ENCODE measurements at regions not wholly inside any gene's neighbourhood (a gene's known extent, or its start where the extent isn't known, plus 50 kb on each side); places are given as distances from the start of the nearest gene placed in this dataset.

DNA sequence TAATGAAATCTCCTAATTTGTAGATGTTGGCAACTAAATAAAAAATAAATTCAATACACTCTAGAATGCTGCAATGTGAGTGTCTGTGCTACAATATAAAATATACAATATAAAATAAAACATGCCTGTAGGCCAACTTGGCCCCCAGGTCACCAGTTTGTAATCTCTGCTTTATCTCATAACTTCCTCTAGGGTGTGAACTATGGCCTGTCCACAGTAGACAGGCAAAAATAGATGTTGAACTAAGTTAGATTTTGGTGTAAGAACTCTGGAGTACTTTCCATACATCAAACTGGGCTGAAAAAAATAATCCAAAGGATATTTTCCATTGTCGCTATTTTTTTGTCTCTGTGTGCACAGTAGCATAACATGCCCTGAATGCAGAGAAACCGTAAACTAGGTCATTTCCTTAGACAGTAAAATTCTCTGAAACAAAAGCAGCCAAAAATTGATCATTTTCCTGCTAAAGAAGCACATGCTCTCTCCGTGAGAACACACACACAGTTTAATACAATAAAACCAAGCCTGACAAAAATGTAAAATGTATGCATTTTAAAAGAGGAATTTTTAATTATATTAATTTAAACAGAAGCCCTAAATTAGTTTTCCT lies 98.5 kb upstream of the ZFP64 start:
- Histone ChIP-seq H3K9me2 (replicated peaks; ENCODE audit: low read depth, low read length) (no peaks in the 10 kb centered on the region), H4K20me1 (ENCODE audit: insufficient read depth, low read length, poor library complexity, severe bottlenecking) (no peaks in the 10 kb centered on the region), H3K36me3 (ENCODE audit: insufficient read depth, low read length) (no peaks in the 10 kb centered on the region), H3K79me2 (ENCODE audit: insufficient read depth, low read length) (no peaks in the 10 kb centered on the region), H3K4me1 (ENCODE audit: insufficient read depth, low read length, poor library complexity, severe bottlenecking) (no peaks in the 10 kb centered on the region), H3K9ac (ENCODE audit: low read depth, low read length, poor library complexity, severe bottlenecking) (no peak overlapping the region), H3K9me3 (ENCODE audit: insufficient read depth, low read depth, low read length) (no peaks in the 10 kb centered on the region), H3F3A (ENCODE audit: low read depth) (no peaks in the 10 kb centered on the region), H3K27me3 (ENCODE audit: insufficient read depth, low read length, poor library complexity, severe bottlenecking) (no peaks in the 10 kb centered on the region), H2AFZ (ENCODE audit: low read length) (no peak overlapping the region), H3K4me2 (ENCODE audit: low read depth, low read length, poor library complexity, severe bottlenecking) (no peak overlapping the region), H3K4me3 (ENCODE audit: low read length, poor library complexity, severe bottlenecking) (no peak overlapping the region)
- TF ChIP-seq EZH2phosphoT487 (IDR thresholded peaks at IDR 0.05; ENCODE audit: borderline replicate concordance), result no peak
- no peak for TF ChIP-seq CTCF (conservative IDR thresholded peaks at IDR 0.05; ENCODE audit: low read length)

GRCh38 chr20:52280407-52280806 lies 88.8 kb upstream of the ZFP64 start:
- no peaks in the 10 kb centered on the region for H3F3A ChIP-seq (ENCODE audit: low read depth)
- no peaks in the 10 kb centered on the region for H4K20me1 ChIP-seq (ENCODE audit: insufficient read depth, low read length, poor library complexity, severe bottlenecking)
- H3K4me1 ChIP-seq (ENCODE audit: insufficient read depth, low read length, poor library complexity, severe bottlenecking), result no peaks in the 10 kb centered on the region
- H3K9ac ChIP-seq (ENCODE audit: low read depth, low read length, poor library complexity, severe bottlenecking), result no peak overlapping the region
- no peak overlapping the region for H3K4me2 ChIP-seq (ENCODE audit: low read depth, low read length, poor library complexity, severe bottlenecking)
- H3K4me3 ChIP-seq (ENCODE audit: low read length, poor library complexity, severe bottlenecking), result no peak overlapping the region
- H3K9me2 ChIP-seq (replicated peaks; ENCODE audit: low read depth, low read length), result no peaks in the 10 kb centered on the region
- no peaks in the 10 kb centered on the region for H3K9me3 ChIP-seq (ENCODE audit: insufficient read depth, low read depth, low read length)
- H2AFZ ChIP-seq (ENCODE audit: low read length), result no peak overlapping the region
- H3K27me3 ChIP-seq (ENCODE audit: insufficient read depth, low read length, poor library complexity, severe bottlenecking), result peaks cover 4% of the 10 kb centered on the region
- TF ChIP-seq CTCF (conservative IDR thresholded peaks at IDR 0.05; ENCODE audit: low read length) (no peak), EZH2phosphoT487 (IDR thresholded peaks at IDR 0.05; ENCODE audit: borderline replicate concordance) (no peak)
- no peaks in the 10 kb centered on the region for H3K36me3 ChIP-seq (ENCODE audit: insufficient read depth, low read length)
- no peaks in the 10 kb centered on the region for H3K79me2 ChIP-seq (ENCODE audit: insufficient read depth, low read length)

GRCh38 chr20:52279706-52280105 lies 88.1 kb upstream of the ZFP64 start:
- peaks cover 4% of the 10 kb centered on the region for H3K27me3 ChIP-seq (ENCODE audit: insufficient read depth, low read length, poor library complexity, severe bottlenecking)
- no peaks in the 10 kb centered on the region for H3K4me1 ChIP-seq (ENCODE audit: insufficient read depth, low read length, poor library complexity, severe bottlenecking)
- H2AFZ ChIP-seq (ENCODE audit: low read length), result no peak overlapping the region
- no peaks in the 10 kb centered on the region for H3F3A ChIP-seq (ENCODE audit: low read depth)
- no peaks in the 10 kb centered on the region for H3K79me2 ChIP-seq (ENCODE audit: insufficient read depth, low read length)
- H3K9ac ChIP-seq (ENCODE audit: low read depth, low read length, poor library complexity, severe bottlenecking), result no peak overlapping the region
- no peaks in the 10 kb centered on the region for H3K36me3 ChIP-seq (ENCODE audit: insufficient read depth, low read length)
- H3K9me3 ChIP-seq (ENCODE audit: insufficient read depth, low read depth, low read length), result no peaks in the 10 kb centered on the region
- H4K20me1 ChIP-seq (ENCODE audit: insufficient read depth, low read length, poor library complexity, severe bottlenecking), result no peaks in the 10 kb centered on the region
- no peak overlapping the region for H3K4me2 ChIP-seq (ENCODE audit: low read depth, low read length, poor library complexity, severe bottlenecking)
- no peaks in the 10 kb centered on the region for H3K9me2 ChIP-seq (replicated peaks; ENCODE audit: low read depth, low read length)
- TF ChIP-seq CTCF (conservative IDR thresholded peaks at IDR 0.05; ENCODE audit: low read length) (no peak), EZH2phosphoT487 (IDR thresholded peaks at IDR 0.05; ENCODE audit: borderline replicate concordance) (no peak)
- H3K4me3 ChIP-seq (ENCODE audit: low read length, poor library complexity, severe bottlenecking), result no peak overlapping the region
